DOHH2 (cell line): ENCODE measurements at regions not wholly inside any gene's neighbourhood (a gene's known extent, or its start where the extent isn't known, plus 50 kb on each side); places are given as distances from the start of the nearest gene placed in this dataset.

Source experiments
- H3F3A ChIP-seq: fragments of 200-600 bp; sonication (generic), shearing (Covaris generic); 2 replicates; pipeline ENCODE4 v1.6.0; 2016; ENCODE audit warnings: antibody characterized with exemption, mild to moderate bottlenecking; ENCODE audit not compliant: control insufficient read depth, insufficient read depth
- H3K27ac ChIP-seq: fragments of 200-600 bp; sonication (generic); 2 replicates; pipeline ENCODE4 v1.5.1; 2014; ENCODE audit warnings: low read depth, mild to moderate bottlenecking, low read length, moderate library complexity
- H3K27me3 ChIP-seq: fragments of 200-600 bp; sonication (generic); 2 replicates; pipeline ENCODE4 v1.6.1; 2014; ENCODE audit warnings: mild to moderate bottlenecking, low read length, mixed read lengths; ENCODE audit not compliant: control insufficient read depth
- H3K36me3 ChIP-seq: fragments of 200-600 bp; sonication (generic); 2 replicates; pipeline ENCODE4 v1.6.1; 2014; ENCODE audit warnings: mild to moderate bottlenecking, low read length, moderate library complexity, mixed read lengths; ENCODE audit not compliant: control insufficient read depth
- H3K4me1 ChIP-seq: fragments of 200-600 bp; sonication (generic); 2 replicates; pipeline ENCODE4 v1.6.1; 2014; ENCODE audit warnings: mild to moderate bottlenecking, low read length, mixed read lengths; ENCODE audit not compliant: control insufficient read depth
- H3K4me2 ChIP-seq: fragments of 200-600 bp; sonication (generic); 2 replicates; pipeline ENCODE4 v1.6.0; 2014; ENCODE audit warnings: mild to moderate bottlenecking, low read length, moderate library complexity
- H3K4me3 ChIP-seq: fragments of 200-600 bp; sonication (generic); 2 replicates; pipeline ENCODE4 v1.5.1; 2014; ENCODE audit warnings: mild to moderate bottlenecking, low read length, mixed read lengths
- H3K79me2 ChIP-seq: fragments of 200-600 bp; sonication (generic); 2 replicates; pipeline ENCODE4 v1.6.1; 2014; ENCODE audit warnings: mild to moderate bottlenecking, low read length, mixed read lengths; ENCODE audit not compliant: control insufficient read depth
- H3K9me2 ChIP-seq: fragments of 200-600 bp; sonication (generic); replicated peaks from 2 replicates; pipeline ENCODE4 v1.6.1; 2014; ENCODE audit warnings: mild to moderate bottlenecking, low read length, mixed read lengths; ENCODE audit not compliant: control insufficient read depth
- H3K9me3 ChIP-seq: fragments of 200-600 bp; sonication (generic); 2 replicates; pipeline ENCODE4 v1.6.1; 2014; ENCODE audit warnings: antibody characterized with exemption, low read length, mixed read lengths; ENCODE audit not compliant: control insufficient read depth, insufficient read depth
- H4K20me1 ChIP-seq: fragments of 200-600 bp; sonication (generic); 2 replicates; pipeline ENCODE4 v1.6.0; 2014; ENCODE audit warnings: low read depth, mild to moderate bottlenecking, antibody characterized with exemption, low read length, moderate library complexity; ENCODE audit not compliant: control insufficient read depth, insufficient read depth
- EZH2phosphoT487 ChIP-seq: fragments of 200-600 bp; sonication (generic); IDR thresholded peaks from 2 replicates; pipeline ENCODE4 v1.6.1; 2017; ENCODE audit warnings: borderline replicate concordance, mild to moderate bottlenecking, antibody characterized with exemption, low read length, moderate library complexity, mixed read lengths
- TF ChIP-seq, protein P1 (sequence below): fragments of 200-600 bp; sonication (generic); IDR thresholded peaks from one replicate; pipeline ENCODE4 v1.5.1; 2014; ENCODE audit warnings: antibody characterized with exemption, mild to moderate bottlenecking, low read depth, low read length; ENCODE audit not compliant: poor library complexity, severe bottlenecking

DNA sequence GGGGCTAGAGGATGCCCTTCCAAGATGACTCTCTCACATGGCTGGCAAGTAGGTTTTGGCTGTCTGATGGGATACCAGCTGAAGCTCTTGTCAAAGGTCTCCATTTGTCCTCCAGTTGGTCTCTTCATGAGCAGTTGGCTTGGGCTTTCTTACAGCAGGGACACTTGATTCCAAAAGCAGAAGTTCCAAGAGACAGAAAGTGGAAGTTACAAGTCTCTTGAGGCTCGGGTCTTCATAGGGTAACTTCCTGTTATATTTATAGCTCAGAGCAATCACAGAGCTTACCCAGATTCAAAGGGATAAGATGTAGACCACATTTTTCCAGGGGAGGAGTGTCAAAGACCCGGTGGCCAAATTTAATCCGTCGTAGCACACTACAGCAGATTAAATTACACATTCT lies 440.0 kb downstream of the RFC3 start:
- H3K4me3 ChIP-seq: no peak overlapping the region
- no peaks in the 10 kb centered on the region; the same call in 1 of the 2 replicates for H3K9me3 ChIP-seq
- no peaks in the 10 kb centered on the region for H3K79me2 ChIP-seq
- H3K9me2 ChIP-seq: no peaks in the 10 kb centered on the region
- H3K36me3 ChIP-seq: no peaks in the 10 kb centered on the region
- H3K4me1 ChIP-seq: peaks cover 11% of the 10 kb centered on the region
- no peaks in the 10 kb centered on the region for H4K20me1 ChIP-seq
- H3F3A ChIP-seq: no peaks in the 10 kb centered on the region
- no peaks in the 10 kb centered on the region; the same call in 1 of the 2 replicates for H3K27me3 ChIP-seq
- H3K27ac ChIP-seq: no peak overlapping the region
- H3K4me2 ChIP-seq: peak overlapping the region; percentile 40; the same call in 1 of the 2 replicates
- no peak for TF ChIP-seq EZH2phosphoT487
- TF ChIP-seq, protein P1, sequence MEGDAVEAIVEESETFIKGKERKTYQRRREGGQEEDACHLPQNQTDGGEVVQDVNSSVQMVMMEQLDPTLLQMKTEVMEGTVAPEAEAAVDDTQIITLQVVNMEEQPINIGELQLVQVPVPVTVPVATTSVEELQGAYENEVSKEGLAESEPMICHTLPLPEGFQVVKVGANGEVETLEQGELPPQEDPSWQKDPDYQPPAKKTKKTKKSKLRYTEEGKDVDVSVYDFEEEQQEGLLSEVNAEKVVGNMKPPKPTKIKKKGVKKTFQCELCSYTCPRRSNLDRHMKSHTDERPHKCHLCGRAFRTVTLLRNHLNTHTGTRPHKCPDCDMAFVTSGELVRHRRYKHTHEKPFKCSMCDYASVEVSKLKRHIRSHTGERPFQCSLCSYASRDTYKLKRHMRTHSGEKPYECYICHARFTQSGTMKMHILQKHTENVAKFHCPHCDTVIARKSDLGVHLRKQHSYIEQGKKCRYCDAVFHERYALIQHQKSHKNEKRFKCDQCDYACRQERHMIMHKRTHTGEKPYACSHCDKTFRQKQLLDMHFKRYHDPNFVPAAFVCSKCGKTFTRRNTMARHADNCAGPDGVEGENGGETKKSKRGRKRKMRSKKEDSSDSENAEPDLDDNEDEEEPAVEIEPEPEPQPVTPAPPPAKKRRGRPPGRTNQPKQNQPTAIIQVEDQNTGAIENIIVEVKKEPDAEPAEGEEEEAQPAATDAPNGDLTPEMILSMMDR: no peak

DNA sequence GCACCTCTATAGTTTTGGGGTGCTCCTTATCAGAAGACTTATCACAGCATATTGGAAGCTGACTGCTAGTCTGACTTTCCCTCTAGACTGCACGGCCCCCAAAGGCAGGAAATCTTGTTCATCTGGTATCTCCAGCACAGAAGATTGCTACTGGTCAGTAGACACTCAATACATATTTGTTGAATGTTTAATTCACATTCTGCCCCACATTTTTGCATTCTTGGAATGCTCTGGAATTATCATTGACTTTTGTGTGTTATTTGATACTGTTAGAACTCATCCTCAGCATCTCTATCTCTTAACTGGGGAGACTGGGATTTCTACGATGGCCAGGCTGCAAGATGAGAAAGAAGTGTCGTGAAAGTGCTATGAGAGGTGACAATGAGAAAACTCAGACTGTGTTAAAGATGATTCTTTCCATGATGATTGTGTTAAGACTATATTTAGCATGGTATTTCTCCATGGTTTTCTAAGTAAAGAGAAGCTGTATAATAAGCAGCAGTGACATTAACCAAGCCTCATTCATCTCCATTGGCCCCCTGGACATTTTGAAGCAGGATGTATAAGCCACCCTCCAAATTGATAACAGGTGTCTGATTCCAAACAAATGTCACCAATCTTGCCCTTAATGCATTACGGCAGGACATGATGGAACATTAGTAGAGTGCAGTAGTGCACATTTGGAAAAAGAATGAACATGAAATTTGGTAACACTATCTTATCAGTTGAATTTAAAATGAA lies 440.9 kb downstream of the RFC3 start:
- peaks cover 11% of the 10 kb centered on the region for H3K4me1 ChIP-seq
- no peaks in the 10 kb centered on the region; the same call in 1 of the 2 replicates for H3K27me3 ChIP-seq
- no peak overlapping the region for H3K4me2 ChIP-seq
- TF ChIP-seq EZH2phosphoT487: no peak
- TF ChIP-seq, protein P1: no peak
- H4K20me1 ChIP-seq: no peaks in the 10 kb centered on the region
- H3K4me3 ChIP-seq: no peak overlapping the region
- H3K9me2 ChIP-seq: no peaks in the 10 kb centered on the region
- H3K79me2 ChIP-seq: no peaks in the 10 kb centered on the region
- no peaks in the 10 kb centered on the region for H3F3A ChIP-seq
- H3K36me3 ChIP-seq: no peaks in the 10 kb centered on the region
- H3K27ac ChIP-seq: no peak overlapping the region
- no peaks in the 10 kb centered on the region; the same call in 1 of the 2 replicates for H3K9me3 ChIP-seq

DNA sequence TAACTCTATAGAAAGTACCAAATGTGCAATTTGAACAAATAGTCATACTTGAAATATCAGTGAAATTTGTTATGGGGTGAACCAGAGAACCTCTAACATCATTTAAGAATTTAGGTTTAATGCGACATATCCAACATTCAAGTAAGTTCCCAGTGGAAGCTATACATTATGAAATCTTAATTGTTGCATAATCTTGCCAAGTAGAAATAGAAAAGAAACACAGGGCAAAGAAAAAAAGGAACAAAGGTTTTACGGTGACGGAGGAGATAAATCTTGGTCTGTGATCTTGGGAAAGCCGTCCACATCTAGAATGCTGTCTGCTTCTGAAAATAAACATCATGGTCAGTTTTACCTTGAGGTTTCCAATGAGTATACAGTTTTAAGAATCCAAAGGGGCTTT lies 445.7 kb downstream of the RFC3 start:
- Histone ChIP-seq H3K79me2 (no peaks in the 10 kb centered on the region), H3K4me2 (no peak overlapping the region), H3K9me3 (no peaks in the 10 kb centered on the region), H3K4me3 (no peak overlapping the region), H4K20me1 (no peaks in the 10 kb centered on the region), H3K4me1 (peaks cover 1% of the 10 kb centered on the region), H3K27ac (no peak overlapping the region), H3K27me3 (no peaks in the 10 kb centered on the region; the same call in 1 of the 2 replicates), H3K36me3 (no peaks in the 10 kb centered on the region), H3K9me2 (no peaks in the 10 kb centered on the region), H3F3A (no peaks in the 10 kb centered on the region)
- TF ChIP-seq EZH2phosphoT487: no peak

DNA sequence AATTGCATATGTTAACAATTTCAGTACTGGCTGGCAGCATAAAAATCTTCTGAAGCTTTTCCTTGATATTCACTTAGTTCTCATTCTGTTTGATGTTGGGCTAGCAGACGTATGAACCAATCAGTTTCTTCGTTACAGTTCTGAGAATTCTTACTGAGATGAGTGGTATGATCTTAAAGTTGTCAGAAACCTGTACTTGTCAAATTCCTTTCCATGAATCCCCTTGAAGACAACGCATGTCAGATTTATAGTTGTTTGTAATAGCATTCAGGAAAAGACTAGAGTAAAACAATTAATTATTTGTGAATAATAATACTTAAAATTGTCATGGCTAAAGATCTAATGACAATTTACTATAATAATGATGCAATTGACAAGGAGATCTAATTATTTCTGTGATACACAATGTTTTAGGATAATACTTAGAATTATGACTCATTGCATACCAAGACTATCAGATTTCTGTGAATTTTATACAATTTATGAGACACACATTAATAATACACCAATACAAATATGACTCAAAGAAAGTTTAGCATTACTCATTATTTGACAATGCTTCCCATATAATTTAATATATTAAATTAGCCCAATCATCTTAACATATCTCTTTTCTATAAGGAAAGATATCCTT lies 447.2 kb downstream of the RFC3 start:
- Histone ChIP-seq H3K27me3 (no peaks in the 10 kb centered on the region), H3F3A (no peaks in the 10 kb centered on the region), H3K4me3 (no peak overlapping the region), H3K4me1 (no peaks in the 10 kb centered on the region), H3K27ac (no peak overlapping the region), H4K20me1 (no peaks in the 10 kb centered on the region), H3K79me2 (no peaks in the 10 kb centered on the region), H3K4me2 (no peak overlapping the region), H3K36me3 (no peaks in the 10 kb centered on the region), H3K9me3 (no peaks in the 10 kb centered on the region), H3K9me2 (no peaks in the 10 kb centered on the region)
- no peak for TF ChIP-seq EZH2phosphoT487
- TF ChIP-seq, protein P1: no peak
